ENCODE measurements at regions not wholly inside any gene's neighbourhood (a gene's known extent, or its start where the extent isn't known, plus 50 kb on each side); places are given as distances from the start of the nearest gene placed in this dataset.
"Not testable (repeated sequence)": the region's sequence is repeated elsewhere in the genome, so short reads cannot be mapped to it uniquely, and the experiment has no call there.

- not testable (repeated sequence) for H3K36me3 Mint-ChIP-seq; H3K4me3 Mint-ChIP-seq; DNase-seq (ENCODE audit: low spot score in 2 of 2); H3K9me3 Mint-ChIP-seq; H3K4me1 Mint-ChIP-seq; ATAC-seq; H3K27ac Mint-ChIP-seq
Measured at GRCh38 chr1:143816369-143816768, 155.4 kb downstream of the FAM72C start.

GRCh38 chr1:143805374-143805773, 166.4 kb downstream of the FAM72C start:
- not testable (repeated sequence) for H3K4me3 Mint-ChIP-seq; ATAC-seq; H3K36me3 Mint-ChIP-seq; DNase-seq (ENCODE audit: low spot score in 2 of 2); H3K9me3 Mint-ChIP-seq; H3K4me1 Mint-ChIP-seq; H3K27ac Mint-ChIP-seq

GRCh38 chr1:143804707-143805356, 167.0 kb downstream of the FAM72C start:
- not testable (repeated sequence) for H3K4me1 Mint-ChIP-seq, H3K4me3 Mint-ChIP-seq, ATAC-seq

GRCh38 chr1:143803927-143804411, 167.8 kb downstream of the FAM72C start:
- not testable (repeated sequence) for ATAC-seq

More at GRCh38 chr1:143804707-143805356, 167.0 kb downstream of the FAM72C start:
- not testable (repeated sequence) for H3K36me3 Mint-ChIP-seq; H3K9me3 Mint-ChIP-seq; DNase-seq (ENCODE audit: low spot score in 2 of 2); H3K27ac Mint-ChIP-seq

GRCh38 chr1:143803095-143803494, 168.7 kb downstream of the FAM72C start:
- not testable (repeated sequence) for H3K9me3 Mint-ChIP-seq; ATAC-seq; H3K4me3 Mint-ChIP-seq; H3K36me3 Mint-ChIP-seq; H3K4me1 Mint-ChIP-seq; H3K27ac Mint-ChIP-seq; DNase-seq (ENCODE audit: low spot score in 2 of 2)

More at GRCh38 chr1:143803927-143804411, 167.8 kb downstream of the FAM72C start:
- H3K4me1 Mint-ChIP-seq, H3K36me3 Mint-ChIP-seq, H3K9me3 Mint-ChIP-seq: not testable (repeated sequence)
- H3K4me3 Mint-ChIP-seq: peak overlapping the region; percentile 44
- peak in 1 of 2 donors; percentile 50 for DNase-seq (ENCODE audit: low spot score in 2 of 2)
- H3K27ac Mint-ChIP-seq: peak overlapping the region; percentile 84

GRCh38 chr1:143799568-143800187, 172.1 kb downstream of the FAM72C start:
- not testable (repeated sequence) for H3K27ac Mint-ChIP-seq; H3K9me3 Mint-ChIP-seq; H3K4me1 Mint-ChIP-seq; H3K4me3 Mint-ChIP-seq; H3K36me3 Mint-ChIP-seq; DNase-seq (ENCODE audit: low spot score in 2 of 2)
- peak; percentile 89 for ATAC-seq

- H3K36me3 Mint-ChIP-seq; H3K4me3 Mint-ChIP-seq; H3K27ac Mint-ChIP-seq; H3K4me1 Mint-ChIP-seq; DNase-seq (ENCODE audit: low spot score in 2 of 2); ATAC-seq; H3K9me3 Mint-ChIP-seq: not testable (repeated sequence)
Measured at GRCh38 chr1:143796369-143796768, 175.4 kb downstream of the FAM72C start.

- not testable (repeated sequence) for DNase-seq (ENCODE audit: low spot score in 2 of 2); H3K4me1 Mint-ChIP-seq; H3K27ac Mint-ChIP-seq; H3K9me3 Mint-ChIP-seq; H3K4me3 Mint-ChIP-seq; H3K36me3 Mint-ChIP-seq
- peak; percentile 66 for ATAC-seq
Measured at GRCh38 chr1:143792047-143792937, 179.5 kb downstream of the FAM72C start.

- not testable (repeated sequence) for DNase-seq (ENCODE audit: low spot score in 2 of 2); H3K4me1 Mint-ChIP-seq; ATAC-seq; H3K27ac Mint-ChIP-seq; H3K9me3 Mint-ChIP-seq; H3K36me3 Mint-ChIP-seq; H3K4me3 Mint-ChIP-seq
Measured at GRCh38 chr1:143786381-143786780, 185.4 kb downstream of the FAM72C start.

GRCh38 chr1:143785883-143786282, 185.9 kb downstream of the FAM72C start:
- not testable (repeated sequence) for ATAC-seq; DNase-seq (ENCODE audit: low spot score in 2 of 2); H3K4me1 Mint-ChIP-seq; H3K9me3 Mint-ChIP-seq; H3K4me3 Mint-ChIP-seq; H3K36me3 Mint-ChIP-seq; H3K27ac Mint-ChIP-seq

GRCh38 chr1:143784239-143784882, 187.4 kb downstream of the FAM72C start:
- not testable (repeated sequence) for H3K36me3 Mint-ChIP-seq; H3K9me3 Mint-ChIP-seq; H3K4me3 Mint-ChIP-seq; H3K4me1 Mint-ChIP-seq; DNase-seq (ENCODE audit: low spot score in 2 of 2); H3K27ac Mint-ChIP-seq
- peak; percentile 80 for ATAC-seq

- H3K4me1 Mint-ChIP-seq, H3K36me3 Mint-ChIP-seq, H3K9me3 Mint-ChIP-seq: not testable (repeated sequence)
Measured at GRCh38 chr1:143778178-143778577, 193.6 kb downstream of the FAM72C start.

GRCh38 chr1:143764831-143765230, 207.0 kb downstream of the FAM72C start:
- not testable (repeated sequence) for H3K27ac Mint-ChIP-seq; H3K9me3 Mint-ChIP-seq; H3K36me3 Mint-ChIP-seq; H3K4me1 Mint-ChIP-seq; ATAC-seq; DNase-seq (ENCODE audit: low spot score in 2 of 2); H3K4me3 Mint-ChIP-seq

More at GRCh38 chr1:143778178-143778577, 193.6 kb downstream of the FAM72C start:
- not testable (repeated sequence) for H3K27ac Mint-ChIP-seq; DNase-seq (ENCODE audit: low spot score in 2 of 2); H3K4me3 Mint-ChIP-seq
- ATAC-seq: peak; percentile 72

- not testable (repeated sequence) for H3K4me1 Mint-ChIP-seq; H3K4me3 Mint-ChIP-seq; H3K27ac Mint-ChIP-seq; ATAC-seq; H3K36me3 Mint-ChIP-seq; DNase-seq (ENCODE audit: low spot score in 2 of 2); H3K9me3 Mint-ChIP-seq
Measured at GRCh38 chr1:143760366-143760765, 211.4 kb downstream of the FAM72C start.

GRCh38 chr1:143755961-143756360, 215.8 kb downstream of the FAM72C start:
- H3K4me1 Mint-ChIP-seq; DNase-seq (ENCODE audit: low spot score in 2 of 2); H3K36me3 Mint-ChIP-seq; ATAC-seq; H3K9me3 Mint-ChIP-seq; H3K27ac Mint-ChIP-seq; H3K4me3 Mint-ChIP-seq: not testable (repeated sequence)
